ENCODE measurements at regions not wholly inside any gene's neighbourhood (a gene's known extent, or its start where the extent isn't known, plus 50 kb on each side); places are given as distances from the start of the nearest gene placed in this dataset.

DNA sequence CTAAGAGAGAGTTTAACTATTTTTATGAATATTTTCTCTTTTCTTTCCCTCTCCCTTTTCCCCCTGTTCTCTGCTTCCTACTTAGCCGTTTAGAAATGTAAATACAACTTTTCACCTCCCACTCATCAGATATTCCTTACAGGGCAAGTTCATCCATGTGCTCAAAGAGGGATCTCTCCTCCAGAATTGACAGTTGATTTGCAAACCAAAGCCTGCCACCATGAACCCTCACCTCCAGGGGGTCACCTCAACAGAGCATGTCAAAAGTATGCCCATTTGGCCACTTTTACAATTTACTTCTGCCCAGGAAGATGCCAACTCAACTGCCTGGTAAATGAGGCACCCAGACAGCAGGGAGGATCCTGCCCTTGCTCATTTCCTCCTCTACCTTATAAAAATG, 149.2 kb upstream of the GYPC start:
- TF ChIP-seq, protein P1, sequence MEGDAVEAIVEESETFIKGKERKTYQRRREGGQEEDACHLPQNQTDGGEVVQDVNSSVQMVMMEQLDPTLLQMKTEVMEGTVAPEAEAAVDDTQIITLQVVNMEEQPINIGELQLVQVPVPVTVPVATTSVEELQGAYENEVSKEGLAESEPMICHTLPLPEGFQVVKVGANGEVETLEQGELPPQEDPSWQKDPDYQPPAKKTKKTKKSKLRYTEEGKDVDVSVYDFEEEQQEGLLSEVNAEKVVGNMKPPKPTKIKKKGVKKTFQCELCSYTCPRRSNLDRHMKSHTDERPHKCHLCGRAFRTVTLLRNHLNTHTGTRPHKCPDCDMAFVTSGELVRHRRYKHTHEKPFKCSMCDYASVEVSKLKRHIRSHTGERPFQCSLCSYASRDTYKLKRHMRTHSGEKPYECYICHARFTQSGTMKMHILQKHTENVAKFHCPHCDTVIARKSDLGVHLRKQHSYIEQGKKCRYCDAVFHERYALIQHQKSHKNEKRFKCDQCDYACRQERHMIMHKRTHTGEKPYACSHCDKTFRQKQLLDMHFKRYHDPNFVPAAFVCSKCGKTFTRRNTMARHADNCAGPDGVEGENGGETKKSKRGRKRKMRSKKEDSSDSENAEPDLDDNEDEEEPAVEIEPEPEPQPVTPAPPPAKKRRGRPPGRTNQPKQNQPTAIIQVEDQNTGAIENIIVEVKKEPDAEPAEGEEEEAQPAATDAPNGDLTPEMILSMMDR (IDR thresholded peaks at IDR 0.05), result no peak
- no peak for TF ChIP-seq POLR2A (IDR thresholded peaks at IDR 0.05)
- H3K27me3 ChIP-seq, result no peaks in the 10 kb centered on the region
- H3K36me3 ChIP-seq, result no peaks in the 10 kb centered on the region
- no peak overlapping the region for H3K27ac ChIP-seq
- H3K9me3 ChIP-seq, result no peaks in the 10 kb centered on the region
- DNase-seq, result no peak
- H3K4me3 ChIP-seq, result no peak overlapping the region
- H3K4me1 ChIP-seq, result no peaks in the 10 kb centered on the region

DNA sequence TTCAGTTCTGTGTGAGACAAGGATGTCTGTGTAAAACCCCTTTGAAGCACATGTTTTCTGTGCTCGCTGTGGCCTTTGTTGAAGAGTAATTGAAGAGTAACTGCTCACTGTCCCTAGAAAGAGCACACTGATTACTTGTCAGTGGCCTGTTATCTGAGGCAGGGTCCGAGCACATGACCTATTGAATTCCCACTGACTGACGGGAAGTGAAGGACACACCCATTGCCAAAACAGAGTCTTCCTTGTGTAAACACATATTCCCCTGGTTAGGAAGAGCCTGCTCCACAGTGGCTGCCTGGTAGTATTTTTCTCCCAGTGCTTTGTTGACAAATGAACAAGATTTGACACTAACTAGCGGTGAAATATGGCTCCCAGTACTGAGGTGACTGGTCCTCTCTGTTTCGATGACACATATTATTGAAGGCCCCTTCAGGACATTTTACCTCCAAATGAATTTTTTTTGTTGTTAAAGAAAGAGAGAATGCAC, 148.5 kb upstream of the GYPC start:
- Histone ChIP-seq H3K36me3 (no peaks in the 10 kb centered on the region), H3K4me1 (no peaks in the 10 kb centered on the region), H3K27ac (no peak overlapping the region), H3K4me3 (no peak overlapping the region), H3K27me3 (no peaks in the 10 kb centered on the region), H3K9me3 (no peaks in the 10 kb centered on the region)
- no peak for DNase-seq
- TF ChIP-seq, protein P1 (IDR thresholded peaks at IDR 0.05), result no peak
- no peak for TF ChIP-seq POLR2A (IDR thresholded peaks at IDR 0.05)

DNA sequence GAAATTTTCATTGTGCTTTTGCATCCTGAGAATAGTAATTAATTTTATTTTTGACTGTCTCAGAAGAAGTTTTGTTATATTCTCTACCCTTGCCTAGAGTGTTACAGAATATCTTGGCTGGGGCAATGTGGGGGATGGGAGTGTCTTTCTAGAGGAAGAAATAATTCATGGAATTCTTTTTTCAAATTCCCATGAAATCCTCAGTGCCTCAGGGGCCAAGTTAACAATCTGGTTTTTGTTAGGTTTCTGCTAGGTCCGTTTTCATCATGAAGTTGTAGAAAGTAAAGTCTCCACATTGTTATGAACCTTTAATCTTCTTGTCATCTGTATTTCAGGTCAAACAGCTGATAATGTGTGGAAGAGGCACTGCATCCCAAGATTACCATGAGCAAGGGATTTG, 145.6 kb upstream of the GYPC start:
- H3K4me1 ChIP-seq, result no peaks in the 10 kb centered on the region
- H3K9me3 ChIP-seq, result no peaks in the 10 kb centered on the region
- H3K36me3 ChIP-seq, result no peaks in the 10 kb centered on the region
- no peak overlapping the region for H3K4me3 ChIP-seq
- DNase-seq, result no peak
- H3K27me3 ChIP-seq, result no peaks in the 10 kb centered on the region
- H3K27ac ChIP-seq, result no peak overlapping the region
- TF ChIP-seq, protein P1 (IDR thresholded peaks at IDR 0.05), result no peak
- TF ChIP-seq POLR2A (IDR thresholded peaks at IDR 0.05), result no peak

DNA sequence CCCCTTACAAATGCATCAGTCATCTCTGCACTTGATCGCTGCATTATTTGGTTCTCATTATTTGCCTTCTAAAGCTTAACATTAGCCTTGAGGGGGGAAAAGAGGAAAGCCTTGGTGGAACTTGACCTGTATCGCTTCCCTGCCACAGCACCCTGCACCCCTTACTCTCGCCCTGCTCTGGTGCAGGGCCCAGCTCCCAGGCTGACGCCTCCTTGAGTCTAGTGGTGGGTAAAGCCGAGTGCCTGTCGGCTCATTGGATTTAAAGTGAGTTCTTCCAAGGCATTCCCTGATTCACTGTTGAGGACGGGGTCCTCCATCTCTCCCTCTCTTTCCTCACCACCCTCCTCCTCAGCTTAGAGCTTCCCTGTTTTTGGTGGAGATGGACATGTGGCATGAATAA, 145.0 kb upstream of the GYPC start:
- no peak for DNase-seq
- TF ChIP-seq POLR2A (IDR thresholded peaks at IDR 0.05), result no peak
- TF ChIP-seq, protein P1 (IDR thresholded peaks at IDR 0.05), result no peak
- no peak overlapping the region for H3K4me3 ChIP-seq
- no peak overlapping the region for H3K27ac ChIP-seq
- no peaks in the 10 kb centered on the region for H3K36me3 ChIP-seq
- no peaks in the 10 kb centered on the region for H3K4me1 ChIP-seq
- H3K9me3 ChIP-seq, result no peaks in the 10 kb centered on the region
- no peaks in the 10 kb centered on the region for H3K27me3 ChIP-seq

DNA sequence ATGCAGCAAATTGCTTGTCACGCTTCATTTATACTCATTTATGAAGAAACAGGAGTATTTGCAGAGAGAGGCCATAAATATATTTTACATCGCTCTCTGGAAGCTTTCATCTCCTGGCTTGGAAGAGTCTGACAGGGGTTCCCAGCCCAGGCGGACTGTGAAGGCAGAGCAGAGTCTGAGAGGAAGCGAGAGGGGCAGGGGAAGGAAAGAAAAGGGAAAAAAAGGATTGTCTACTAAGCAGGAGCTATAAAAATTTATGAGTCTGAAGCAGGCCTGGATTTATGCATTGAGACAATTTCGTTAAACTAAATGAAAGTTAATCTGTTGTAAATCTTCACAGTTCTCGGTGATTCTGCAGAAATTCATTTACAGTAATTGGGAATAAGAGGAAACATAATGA, 143.9 kb upstream of the GYPC start:
- Histone ChIP-seq H3K27me3 (no peaks in the 10 kb centered on the region), H3K36me3 (no peaks in the 10 kb centered on the region), H3K27ac (no peak overlapping the region), H3K4me3 (no peak overlapping the region), H3K9me3 (no peaks in the 10 kb centered on the region), H3K4me1 (no peaks in the 10 kb centered on the region)
- DNase-seq, result no peak
- no peak for TF ChIP-seq POLR2A (IDR thresholded peaks at IDR 0.05)
- TF ChIP-seq, protein P1 (IDR thresholded peaks at IDR 0.05), result no peak

DNA sequence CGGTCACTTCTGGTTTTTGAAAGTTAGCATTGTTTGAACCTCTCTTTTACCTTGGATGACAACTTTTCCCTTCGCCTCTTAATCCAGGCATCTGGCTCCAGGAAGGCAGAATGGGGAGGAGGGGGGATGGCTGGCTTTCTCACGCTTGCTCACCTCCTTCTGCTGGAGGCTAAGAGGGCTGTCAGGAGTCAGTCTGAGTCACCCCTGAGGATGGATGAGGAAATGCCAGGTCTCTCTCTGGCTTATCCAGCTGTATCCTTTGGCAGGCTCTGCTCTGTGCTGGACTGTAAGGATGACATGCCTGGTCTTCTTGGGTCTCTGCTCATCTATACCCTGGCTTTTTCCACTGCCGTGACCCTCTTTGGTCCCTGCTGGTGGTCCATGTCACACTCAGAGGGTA, 142.9 kb upstream of the GYPC start:
- Histone ChIP-seq H3K9me3 (no peaks in the 10 kb centered on the region), H3K27me3 (no peaks in the 10 kb centered on the region), H3K27ac (no peak overlapping the region), H3K36me3 (no peaks in the 10 kb centered on the region), H3K4me3 (no peak overlapping the region), H3K4me1 (no peaks in the 10 kb centered on the region)
- no peak for TF ChIP-seq POLR2A (IDR thresholded peaks at IDR 0.05)
- TF ChIP-seq, protein P1 (IDR thresholded peaks at IDR 0.05), result no peak
- no peak for DNase-seq
